GM19467 (cell line): ENCODE measurements at regions not wholly inside any gene's neighbourhood (a gene's known extent, or its start where the extent isn't known, plus 50 kb on each side); places are given as distances from the start of the nearest gene placed in this dataset.
A peak's percentile ranks its signal among the peaks of the same experiment; 100 is the strongest.

Source experiments
- ATAC-seq: cut with Tn5 transposase; IDR thresholded peaks from one replicate; pipeline ENCODE4 v1.9.1; 2021; ENCODE audit warnings: mild to moderate bottlenecking, moderate library complexity; ENCODE audit not compliant: unreplicated experiment

GRCh38 chr12:13316587-13317246 is 120.2 kb downstream of the EMP1 start:
- ATAC-seq: no peak

GRCh38 chr12:13313886-13314285 is 117.4 kb downstream of the EMP1 start:
- no peak for ATAC-seq

- ATAC-seq: no peak
These were observed 115.0 kb downstream of the EMP1 start for GRCh38 chr12:13311551-13311950.

- ATAC-seq: no peak
These were observed 110.8 kb downstream of the EMP1 start for GRCh38 chr12:13307143-13307816.

- ATAC-seq: no peak
These were observed 108.4 kb downstream of the EMP1 start for GRCh38 chr12:13304924-13305323.

- no peak for ATAC-seq
These were observed 102.9 kb downstream of the EMP1 start for GRCh38 chr12:13299457-13299856.

GRCh38 chr12:13293096-13293495 is 96.6 kb downstream of the EMP1 start:
- no peak for ATAC-seq

- ATAC-seq: no peak
These were observed 93.2 kb downstream of the EMP1 start for GRCh38 chr12:13289653-13290289.

- no peak for ATAC-seq
These were observed 92.6 kb downstream of the EMP1 start for GRCh38 chr12:13288937-13289652.

GRCh38 chr12:13288501-13288900 is 92.0 kb downstream of the EMP1 start:
- ATAC-seq: no peak

- ATAC-seq: no peak
These were observed 87.3 kb downstream of the EMP1 start for GRCh38 chr12:13283867-13284266.

GRCh38 chr12:13282861-13283260 is 86.3 kb downstream of the EMP1 start:
- no peak for ATAC-seq

GRCh38 chr12:13278249-13278787 is 81.8 kb downstream of the EMP1 start:
- peak; percentile 83 for ATAC-seq

GRCh38 chr12:13277293-13277692 is 80.8 kb downstream of the EMP1 start:
- no peak for ATAC-seq

- ATAC-seq: no peak
These were observed 78.9 kb downstream of the EMP1 start for GRCh38 chr12:13275241-13276085.

GRCh38 chr12:13273850-13274249 is 77.3 kb downstream of the EMP1 start:
- no peak for ATAC-seq

GRCh38 chr12:13273097-13273496 is 76.6 kb downstream of the EMP1 start:
- no peak for ATAC-seq

GRCh38 chr12:13270817-13271216 is 74.3 kb downstream of the EMP1 start:
- no peak for ATAC-seq
